ENCODE measurements at regions not wholly inside any gene's neighbourhood (a gene's known extent, or its start where the extent isn't known, plus 50 kb on each side); places are given as distances from the start of the nearest gene placed in this dataset.

DNA sequence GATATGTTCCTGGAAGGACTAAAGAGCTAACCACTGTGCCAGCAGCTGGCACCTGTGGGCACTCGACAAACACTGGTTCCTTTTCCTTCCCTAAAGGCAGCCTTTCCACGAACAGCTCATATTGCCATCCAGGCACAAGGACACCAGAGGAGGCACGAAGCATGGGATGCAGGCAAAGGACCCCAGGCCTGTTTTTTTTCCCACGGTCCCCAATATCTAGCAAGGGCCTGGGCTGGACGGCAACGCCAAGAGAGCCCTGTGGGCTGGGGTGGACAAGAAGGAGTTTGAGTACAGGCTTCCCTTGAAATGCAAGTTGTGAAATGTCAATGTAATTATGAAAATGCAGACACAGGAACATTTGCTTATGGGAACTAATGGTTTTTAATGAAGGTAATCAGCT lies 135.9 kb downstream of the CYP26B1 start:
- Histone ChIP-seq H3K4me1 (ENCODE audit: control insufficient read depth, insufficient read depth, low read length) (no peaks in the 10 kb centered on the region), H3K36me3 (ENCODE audit: control insufficient read depth, insufficient read depth, low read length) (no peaks in the 10 kb centered on the region), H3K9me3 (ENCODE audit: control insufficient read depth, insufficient read depth, low read depth, low read length) (no peaks in the 10 kb centered on the region), H3K4me3 (ENCODE audit: low read depth in 2 of 2, low read length in 2 of 2) (no peak overlapping the region), H3K27ac (ENCODE audit: low read length) (no peak overlapping the region), H3K27me3 (ENCODE audit: control insufficient read depth, insufficient read depth, low read length) (no peaks in the 10 kb centered on the region)
- TF ChIP-seq SIN3A (IDR thresholded peaks at IDR 0.05; ENCODE audit: borderline replicate concordance, insufficient read depth, low read depth, low read length): no peak
- in situ Hi-C loops (cut with HindIII; ENCODE audit: low pct_unique_long_range_greater_than_20kb, low sequenced_read_pairs) (no loop called here), intact Hi-C loops (cut with micrococcal nuclease; ENCODE audit: unreplicated experiment) (no loop called here)
- ATAC-seq (no peak), DNase-seq (ENCODE audit: low read depth, low spot score) (no peak)
- ChIA-PET POLR2A (no interaction called here), CTCF (no interaction called here)
- BruUV-seq (replicated peaks): no TSS peak

DNA sequence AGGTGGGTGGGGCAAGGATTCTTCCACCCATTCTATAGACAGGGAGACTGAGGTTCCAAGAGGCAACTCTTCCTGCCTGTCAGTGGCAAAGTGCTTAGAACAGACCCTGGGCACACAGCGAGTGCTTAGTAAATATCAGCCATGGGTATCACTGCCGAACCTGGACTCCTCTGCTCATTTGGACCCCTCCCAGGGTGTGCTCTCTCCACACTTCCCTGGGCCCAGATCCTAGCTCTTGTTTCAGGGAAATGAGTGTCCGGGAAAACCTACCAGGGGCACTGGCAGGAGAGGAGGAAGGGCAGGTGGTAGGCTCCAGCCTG lies 136.3 kb downstream of the CYP26B1 start:
- in situ Hi-C loops (cut with HindIII; ENCODE audit: low pct_unique_long_range_greater_than_20kb, low sequenced_read_pairs): no loop called here
- no peak for ATAC-seq
- H3K9me3 ChIP-seq (ENCODE audit: control insufficient read depth, insufficient read depth, low read depth, low read length): no peaks in the 10 kb centered on the region
- CTCF ChIA-PET: no interaction called here
- BruUV-seq (replicated peaks): no TSS peak
- no peak overlapping the region for H3K4me3 ChIP-seq (ENCODE audit: low read depth in 2 of 2, low read length in 2 of 2)
- H3K36me3 ChIP-seq (ENCODE audit: control insufficient read depth, insufficient read depth, low read length): no peaks in the 10 kb centered on the region
- no peaks in the 10 kb centered on the region for H3K4me1 ChIP-seq (ENCODE audit: control insufficient read depth, insufficient read depth, low read length)
- no peak for DNase-seq (ENCODE audit: low read depth, low spot score)
- no peak overlapping the region for H3K27ac ChIP-seq (ENCODE audit: low read length)
- no peaks in the 10 kb centered on the region for H3K27me3 ChIP-seq (ENCODE audit: control insufficient read depth, insufficient read depth, low read length)
- TF ChIP-seq POLR2AphosphoS5 (IDR thresholded peaks at IDR 0.05; ENCODE audit: low read depth, low read length): no peak
- no peak for TF ChIP-seq TCF7L2 (IDR thresholded peaks at IDR 0.05; ENCODE audit: low read depth, low read length)
- no peak for TF ChIP-seq SIN3A (IDR thresholded peaks at IDR 0.05; ENCODE audit: borderline replicate concordance, insufficient read depth, low read depth, low read length)
- TF ChIP-seq, protein P1, sequence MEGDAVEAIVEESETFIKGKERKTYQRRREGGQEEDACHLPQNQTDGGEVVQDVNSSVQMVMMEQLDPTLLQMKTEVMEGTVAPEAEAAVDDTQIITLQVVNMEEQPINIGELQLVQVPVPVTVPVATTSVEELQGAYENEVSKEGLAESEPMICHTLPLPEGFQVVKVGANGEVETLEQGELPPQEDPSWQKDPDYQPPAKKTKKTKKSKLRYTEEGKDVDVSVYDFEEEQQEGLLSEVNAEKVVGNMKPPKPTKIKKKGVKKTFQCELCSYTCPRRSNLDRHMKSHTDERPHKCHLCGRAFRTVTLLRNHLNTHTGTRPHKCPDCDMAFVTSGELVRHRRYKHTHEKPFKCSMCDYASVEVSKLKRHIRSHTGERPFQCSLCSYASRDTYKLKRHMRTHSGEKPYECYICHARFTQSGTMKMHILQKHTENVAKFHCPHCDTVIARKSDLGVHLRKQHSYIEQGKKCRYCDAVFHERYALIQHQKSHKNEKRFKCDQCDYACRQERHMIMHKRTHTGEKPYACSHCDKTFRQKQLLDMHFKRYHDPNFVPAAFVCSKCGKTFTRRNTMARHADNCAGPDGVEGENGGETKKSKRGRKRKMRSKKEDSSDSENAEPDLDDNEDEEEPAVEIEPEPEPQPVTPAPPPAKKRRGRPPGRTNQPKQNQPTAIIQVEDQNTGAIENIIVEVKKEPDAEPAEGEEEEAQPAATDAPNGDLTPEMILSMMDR (IDR thresholded peaks at IDR 0.05): no peak
- TF ChIP-seq, protein P2, sequence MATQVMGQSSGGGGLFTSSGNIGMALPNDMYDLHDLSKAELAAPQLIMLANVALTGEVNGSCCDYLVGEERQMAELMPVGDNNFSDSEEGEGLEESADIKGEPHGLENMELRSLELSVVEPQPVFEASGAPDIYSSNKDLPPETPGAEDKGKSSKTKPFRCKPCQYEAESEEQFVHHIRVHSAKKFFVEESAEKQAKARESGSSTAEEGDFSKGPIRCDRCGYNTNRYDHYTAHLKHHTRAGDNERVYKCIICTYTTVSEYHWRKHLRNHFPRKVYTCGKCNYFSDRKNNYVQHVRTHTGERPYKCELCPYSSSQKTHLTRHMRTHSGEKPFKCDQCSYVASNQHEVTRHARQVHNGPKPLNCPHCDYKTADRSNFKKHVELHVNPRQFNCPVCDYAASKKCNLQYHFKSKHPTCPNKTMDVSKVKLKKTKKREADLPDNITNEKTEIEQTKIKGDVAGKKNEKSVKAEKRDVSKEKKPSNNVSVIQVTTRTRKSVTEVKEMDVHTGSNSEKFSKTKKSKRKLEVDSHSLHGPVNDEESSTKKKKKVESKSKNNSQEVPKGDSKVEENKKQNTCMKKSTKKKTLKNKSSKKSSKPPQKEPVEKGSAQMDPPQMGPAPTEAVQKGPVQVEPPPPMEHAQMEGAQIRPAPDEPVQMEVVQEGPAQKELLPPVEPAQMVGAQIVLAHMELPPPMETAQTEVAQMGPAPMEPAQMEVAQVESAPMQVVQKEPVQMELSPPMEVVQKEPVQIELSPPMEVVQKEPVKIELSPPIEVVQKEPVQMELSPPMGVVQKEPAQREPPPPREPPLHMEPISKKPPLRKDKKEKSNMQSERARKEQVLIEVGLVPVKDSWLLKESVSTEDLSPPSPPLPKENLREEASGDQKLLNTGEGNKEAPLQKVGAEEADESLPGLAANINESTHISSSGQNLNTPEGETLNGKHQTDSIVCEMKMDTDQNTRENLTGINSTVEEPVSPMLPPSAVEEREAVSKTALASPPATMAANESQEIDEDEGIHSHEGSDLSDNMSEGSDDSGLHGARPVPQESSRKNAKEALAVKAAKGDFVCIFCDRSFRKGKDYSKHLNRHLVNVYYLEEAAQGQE (IDR thresholded peaks at IDR 0.05; ENCODE audit: insufficient read depth in 1 of 2, low read depth in 2 of 2, low read length in 1 of 2): no peak
- POLR2A ChIA-PET: no interaction called here
- intact Hi-C loops (cut with micrococcal nuclease; ENCODE audit: unreplicated experiment): no loop called here

DNA sequence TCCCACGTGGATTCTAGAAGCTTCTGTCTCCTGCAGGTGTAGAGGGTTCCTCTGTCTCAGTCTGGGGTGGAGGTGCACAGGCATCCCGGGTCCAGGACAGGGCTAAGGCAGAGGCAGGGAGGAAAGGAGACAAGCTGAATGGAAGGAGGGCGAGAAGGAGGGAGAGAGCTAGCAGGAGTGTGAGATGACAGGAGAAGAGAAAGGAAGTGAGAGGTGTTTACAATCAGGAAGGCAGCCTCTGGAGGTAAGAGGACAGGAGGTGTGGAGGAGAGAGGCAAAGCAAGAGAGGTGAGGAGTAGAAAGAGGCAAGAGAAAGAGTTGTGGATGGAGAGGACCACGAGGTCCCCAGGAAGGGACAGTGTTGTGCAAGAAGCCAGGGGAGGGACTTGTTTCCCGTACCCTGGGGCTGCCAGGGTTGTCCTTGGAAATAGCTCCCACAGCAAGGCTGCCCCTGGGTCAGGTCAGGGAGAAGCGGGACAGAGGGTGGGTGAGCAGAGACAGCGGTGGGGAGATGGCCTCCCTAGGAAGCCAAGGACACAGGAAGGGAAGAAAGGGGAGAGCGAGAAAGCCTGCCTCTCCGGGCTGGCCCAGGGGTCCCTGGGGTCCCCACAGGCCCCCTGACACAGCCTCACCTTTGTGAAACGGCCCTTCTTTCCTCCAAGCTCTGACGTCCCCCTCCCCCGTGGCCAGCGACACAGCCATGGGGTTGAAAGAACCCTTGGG lies 136.9 kb downstream of the CYP26B1 start:
- no peaks in the 10 kb centered on the region for H3K9me3 ChIP-seq (ENCODE audit: control insufficient read depth, insufficient read depth, low read depth, low read length)
- no peak overlapping the region for H3K27ac ChIP-seq (ENCODE audit: low read length)
- H3K4me1 ChIP-seq (ENCODE audit: control insufficient read depth, insufficient read depth, low read length): no peaks in the 10 kb centered on the region
- no TSS peak for BruUV-seq (replicated peaks)
- POLR2A ChIA-PET: no interaction called here
- no peak overlapping the region for H3K4me3 ChIP-seq (ENCODE audit: low read depth in 2 of 2, low read length in 2 of 2)
- intact Hi-C loops (cut with micrococcal nuclease; ENCODE audit: unreplicated experiment): no loop called here
- no peaks in the 10 kb centered on the region for H3K36me3 ChIP-seq (ENCODE audit: control insufficient read depth, insufficient read depth, low read length)
- no peak for ATAC-seq
- DNase-seq (ENCODE audit: low read depth, low spot score): no peak
- TF ChIP-seq SIN3A (IDR thresholded peaks at IDR 0.05; ENCODE audit: borderline replicate concordance, insufficient read depth, low read depth, low read length) (no peak), POLR2AphosphoS5 (IDR thresholded peaks at IDR 0.05; ENCODE audit: low read depth, low read length) (no peak), TCF7L2 (IDR thresholded peaks at IDR 0.05; ENCODE audit: low read depth, low read length) (no peak)
- TF ChIP-seq, protein P1 (IDR thresholded peaks at IDR 0.05): no peak
- TF ChIP-seq, protein P2 (IDR thresholded peaks at IDR 0.05; ENCODE audit: insufficient read depth in 1 of 2, low read depth in 2 of 2, low read length in 1 of 2): no peak
- in situ Hi-C loops (cut with HindIII; ENCODE audit: low pct_unique_long_range_greater_than_20kb, low sequenced_read_pairs): no loop called here
- H3K27me3 ChIP-seq (ENCODE audit: control insufficient read depth, insufficient read depth, low read length): no peaks in the 10 kb centered on the region
- CTCF ChIA-PET: no interaction called here
